ENCODE measurements at regions not wholly inside any gene's neighbourhood (a gene's known extent, or its start where the extent isn't known, plus 50 kb on each side); places are given as distances from the start of the nearest gene placed in this dataset.

GRCh38 chr7:142385491-142386340, 127.9 kb upstream of the PRSS58 start:
- intact Hi-C loops (cut with DNase I), result no loop called here
- DNase-seq (ENCODE audit: extremely low spot score in 2 of 2), result no peak
- no peaks in the 10 kb centered on the region for H3K4me1 ChIP-seq
- H3K36me3 ChIP-seq, result no peaks in the 10 kb centered on the region
- TF ChIP-seq POLR2AphosphoS5 (IDR thresholded peaks at IDR 0.05; ENCODE audit: insufficient read depth in 1 of 2, low read depth in 1 of 2), result no peak
- TF ChIP-seq CTCF (IDR thresholded peaks at IDR 0.05), result peak in 1 of 3 experiments; percentile 22
- no peaks in the 10 kb centered on the region for H3K27me3 ChIP-seq
- no peaks in the 10 kb centered on the region for H3K9me3 ChIP-seq
- no peak overlapping the region for H3K27ac ChIP-seq
- H3K4me3 ChIP-seq, result no peak overlapping the region

- TF ChIP-seq CTCF (IDR thresholded peaks at IDR 0.05) (no peak), POLR2A (IDR thresholded peaks at IDR 0.05) (no peak), POLR2AphosphoS5 (IDR thresholded peaks at IDR 0.05; ENCODE audit: insufficient read depth in 1 of 2, low read depth in 1 of 2) (no peak)
- Histone ChIP-seq H3K4me1 (no peaks in the 10 kb centered on the region), H3K9me3 (no peaks in the 10 kb centered on the region), H3K27ac (no peak overlapping the region), H3K4me3 (no peak overlapping the region), H3K27me3 (no peaks in the 10 kb centered on the region), H3K36me3 (no peaks in the 10 kb centered on the region)
- intact Hi-C loops (cut with DNase I), result no loop called here
- DNase-seq (ENCODE audit: extremely low spot score in 2 of 2), result no peak
Measured at GRCh38 chr7:142384493-142384922, 126.7 kb upstream of the PRSS58 start.

- H3K27me3 ChIP-seq, result no peaks in the 10 kb centered on the region
- no peak for DNase-seq (ENCODE audit: extremely low spot score in 2 of 2)
- no peak overlapping the region for H3K27ac ChIP-seq
- no peak overlapping the region for H3K4me3 ChIP-seq
- intact Hi-C loops (cut with DNase I), result no loop called here
- no peaks in the 10 kb centered on the region for H3K36me3 ChIP-seq
- TF ChIP-seq POLR2A (IDR thresholded peaks at IDR 0.05) (no peak), POLR2AphosphoS5 (IDR thresholded peaks at IDR 0.05; ENCODE audit: insufficient read depth in 1 of 2, low read depth in 1 of 2) (no peak), CTCF (IDR thresholded peaks at IDR 0.05) (no peak)
- H3K4me1 ChIP-seq, result no peaks in the 10 kb centered on the region
- H3K9me3 ChIP-seq, result no peaks in the 10 kb centered on the region
Measured at GRCh38 chr7:142383841-142384492, 126.1 kb upstream of the PRSS58 start.

- no peak overlapping the region for H3K4me3 ChIP-seq
- H3K27me3 ChIP-seq, result no peaks in the 10 kb centered on the region
- DNase-seq (ENCODE audit: extremely low spot score in 2 of 2), result no peak
- H3K9me3 ChIP-seq, result no peaks in the 10 kb centered on the region
- H3K4me1 ChIP-seq, result no peaks in the 10 kb centered on the region
- H3K27ac ChIP-seq, result no peak overlapping the region
- H3K36me3 ChIP-seq, result no peaks in the 10 kb centered on the region
- intact Hi-C loops (cut with DNase I), result no loop called here
- TF ChIP-seq CTCF (IDR thresholded peaks at IDR 0.05) (no peak), POLR2AphosphoS5 (IDR thresholded peaks at IDR 0.05; ENCODE audit: insufficient read depth in 1 of 2, low read depth in 1 of 2) (no peak), POLR2A (IDR thresholded peaks at IDR 0.05) (no peak)
Measured at GRCh38 chr7:142381727-142382390, 124.0 kb upstream of the PRSS58 start.

Data from vagina (tissue), 2 donors.